ENCODE measurements at regions not wholly inside any gene's neighbourhood (a gene's known extent, or its start where the extent isn't known, plus 50 kb on each side); places are given as distances from the start of the nearest gene placed in this dataset.

DNA sequence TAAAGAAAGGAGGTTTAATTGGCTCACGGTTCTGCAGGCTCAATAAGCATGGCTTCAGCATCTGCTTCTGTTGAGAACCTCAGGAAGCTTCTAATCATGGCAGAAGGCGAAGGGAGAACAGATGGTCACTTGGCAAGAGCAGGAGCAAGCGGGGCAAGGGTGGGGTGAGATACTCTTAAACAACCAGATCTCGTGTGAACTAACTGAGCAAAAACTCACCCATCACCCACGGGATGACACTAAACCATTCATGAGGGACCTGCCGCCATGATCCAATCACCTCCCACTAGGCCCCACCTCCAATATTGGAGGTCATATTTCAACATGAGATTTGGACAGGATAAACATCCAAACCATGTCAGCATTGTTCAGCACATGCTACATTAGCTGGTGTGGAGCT, 89.1 kb upstream of the HAND1 start:
- TF ChIP-seq, protein P1, sequence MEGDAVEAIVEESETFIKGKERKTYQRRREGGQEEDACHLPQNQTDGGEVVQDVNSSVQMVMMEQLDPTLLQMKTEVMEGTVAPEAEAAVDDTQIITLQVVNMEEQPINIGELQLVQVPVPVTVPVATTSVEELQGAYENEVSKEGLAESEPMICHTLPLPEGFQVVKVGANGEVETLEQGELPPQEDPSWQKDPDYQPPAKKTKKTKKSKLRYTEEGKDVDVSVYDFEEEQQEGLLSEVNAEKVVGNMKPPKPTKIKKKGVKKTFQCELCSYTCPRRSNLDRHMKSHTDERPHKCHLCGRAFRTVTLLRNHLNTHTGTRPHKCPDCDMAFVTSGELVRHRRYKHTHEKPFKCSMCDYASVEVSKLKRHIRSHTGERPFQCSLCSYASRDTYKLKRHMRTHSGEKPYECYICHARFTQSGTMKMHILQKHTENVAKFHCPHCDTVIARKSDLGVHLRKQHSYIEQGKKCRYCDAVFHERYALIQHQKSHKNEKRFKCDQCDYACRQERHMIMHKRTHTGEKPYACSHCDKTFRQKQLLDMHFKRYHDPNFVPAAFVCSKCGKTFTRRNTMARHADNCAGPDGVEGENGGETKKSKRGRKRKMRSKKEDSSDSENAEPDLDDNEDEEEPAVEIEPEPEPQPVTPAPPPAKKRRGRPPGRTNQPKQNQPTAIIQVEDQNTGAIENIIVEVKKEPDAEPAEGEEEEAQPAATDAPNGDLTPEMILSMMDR (IDR thresholded peaks at IDR 0.05; ENCODE audit: poor library complexity): no peak
- no peak for TF ChIP-seq EZH2 (IDR thresholded peaks at IDR 0.05; ENCODE audit: borderline replicate concordance)
- no peak for TF ChIP-seq EZH2phosphoT487 (IDR thresholded peaks at IDR 0.05; ENCODE audit: low read depth, severe bottlenecking, unreplicated experiment)

All from hepatocyte (in vitro differentiated cells).